ENCODE measurements at regions not wholly inside any gene's neighbourhood (a gene's known extent, or its start where the extent isn't known, plus 50 kb on each side); places are given as distances from the start of the nearest gene placed in this dataset.

- H3K9me3 ChIP-seq (ENCODE audit: low read depth, low read length, poor library complexity, severe bottlenecking) = no peaks in the 10 kb centered on the region
- TSS peak; percentile 78 for BruUV-seq (replicated peaks)
- no peaks in the 10 kb centered on the region for H3K36me3 ChIP-seq (ENCODE audit: insufficient read depth, low read length, poor library complexity, severe bottlenecking)
- TF ChIP-seq CTCF (conservative IDR thresholded peaks at IDR 0.05; ENCODE audit: low read depth, low read length) (no peak), EZH2 (IDR thresholded peaks at IDR 0.05; ENCODE audit: borderline replicate concordance, low read depth, low read length, poor library complexity, severe bottlenecking) (no peak)
- intact Hi-C loops (cut with micrococcal nuclease; ENCODE audit: unreplicated experiment) = loop anchor here (1.0 to 5.0 kb wide), 3 partner anchors 20 to 583 kb away; partner anchors contain the start of gene HOXD8
- H3K27me3 ChIP-seq (replicated peaks; ENCODE audit: insufficient read depth, low read depth, low read length, poor library complexity) = no peaks in the 10 kb centered on the region
- H3K4me1 ChIP-seq (ENCODE audit: insufficient read depth, low read length, poor library complexity, severe bottlenecking) = peaks cover 63% of the 10 kb centered on the region
- no peak for DNase-seq (ENCODE audit: low spot score)
- H3K4me3 ChIP-seq (ENCODE audit: low read depth, low read length, poor library complexity, severe bottlenecking) = peak overlapping the region; percentile 3
- ChIA-PET CTCF (interaction anchor here (0.6 kb wide), 2 partner anchors 104 to 439 kb away, joined by 3 to 4 read pairs; no protein-coding TSS in a partner anchor), POLR2A (ENCODE audit: low non-redundant PET) (interaction anchor here (0.6 to 0.8 kb wide), 2 partner anchors 279 to 1312 kb away, joined by 3 to 4 read pairs; no protein-coding TSS in a partner anchor)
- H3K27ac ChIP-seq (ENCODE audit: low read depth, low read length, poor library complexity, severe bottlenecking) = peak overlapping the region; percentile 97
These were observed 440.7 kb downstream of the MTX2 start for GRCh38 chr2:176709991-176710390.

- BruUV-seq (replicated peaks) = no TSS peak
- ChIA-PET POLR2A (ENCODE audit: low non-redundant PET) (no interaction called here), CTCF (interaction anchor here (0.6 kb wide), 1 partner anchor 438 kb away, joined by 4 read pairs; no protein-coding TSS in a partner anchor)
- intact Hi-C loops (cut with micrococcal nuclease; ENCODE audit: unreplicated experiment) = no loop called here
- no peak for DNase-seq (ENCODE audit: low spot score)
- TF ChIP-seq EZH2 (IDR thresholded peaks at IDR 0.05; ENCODE audit: borderline replicate concordance, low read depth, low read length, poor library complexity, severe bottlenecking) (no peak), CTCF (conservative IDR thresholded peaks at IDR 0.05; ENCODE audit: low read depth, low read length) (no peak)
- Histone ChIP-seq H3K27me3 (replicated peaks; ENCODE audit: insufficient read depth, low read depth, low read length, poor library complexity) (no peaks in the 10 kb centered on the region), H3K4me1 (ENCODE audit: insufficient read depth, low read length, poor library complexity, severe bottlenecking) (peaks cover 62% of the 10 kb centered on the region), H3K4me3 (ENCODE audit: low read depth, low read length, poor library complexity, severe bottlenecking) (no peak overlapping the region), H3K36me3 (ENCODE audit: insufficient read depth, low read length, poor library complexity, severe bottlenecking) (no peaks in the 10 kb centered on the region), H3K27ac (ENCODE audit: low read depth, low read length, poor library complexity, severe bottlenecking) (peak overlapping the region; percentile 97), H3K9me3 (ENCODE audit: low read depth, low read length, poor library complexity, severe bottlenecking) (no peaks in the 10 kb centered on the region)
These were observed 441.5 kb downstream of the MTX2 start for GRCh38 chr2:176710657-176711186.

GRCh38 chr2:176725873-176726645 is 456.8 kb downstream of the MTX2 start:
- intact Hi-C loops (cut with micrococcal nuclease; ENCODE audit: unreplicated experiment) = no loop called here
- peaks cover 6% of the 10 kb centered on the region for H3K4me1 ChIP-seq (ENCODE audit: insufficient read depth, low read length, poor library complexity, severe bottlenecking)
- no peak for DNase-seq (ENCODE audit: low spot score)
- no peaks in the 10 kb centered on the region for H3K36me3 ChIP-seq (ENCODE audit: insufficient read depth, low read length, poor library complexity, severe bottlenecking)
- ChIA-PET CTCF (no interaction called here), POLR2A (ENCODE audit: low non-redundant PET) (no interaction called here)
- no peaks in the 10 kb centered on the region for H3K9me3 ChIP-seq (ENCODE audit: low read depth, low read length, poor library complexity, severe bottlenecking)
- no TSS peak for BruUV-seq (replicated peaks)
- H3K4me3 ChIP-seq (ENCODE audit: low read depth, low read length, poor library complexity, severe bottlenecking) = no peak overlapping the region
- no peaks in the 10 kb centered on the region for H3K27me3 ChIP-seq (replicated peaks; ENCODE audit: insufficient read depth, low read depth, low read length, poor library complexity)
- TF ChIP-seq EZH2 (IDR thresholded peaks at IDR 0.05; ENCODE audit: borderline replicate concordance, low read depth, low read length, poor library complexity, severe bottlenecking) (no peak), CTCF (conservative IDR thresholded peaks at IDR 0.05; ENCODE audit: low read depth, low read length) (no peak)
- no peak overlapping the region for H3K27ac ChIP-seq (ENCODE audit: low read depth, low read length, poor library complexity, severe bottlenecking)
